Activated CD4-positive, CD25-positive, alpha-beta regulatory T cell treated with anti-CD3 and anti-CD28 coated beads, Interleukin-2, amount 50 U/mL, for 16 hours (primary cell): ENCODE measurements at regions not wholly inside any gene's neighbourhood (a gene's known extent, or its start where the extent isn't known, plus 50 kb on each side); places are given as distances from the start of the nearest gene placed in this dataset.

ENCODE experiments used
- DNase-seq: peaks from one replicate; pipeline ENCODE4 v3.0.0-alpha.2; 2020; ENCODE audit warnings: low read depth, low spot score

DNA sequence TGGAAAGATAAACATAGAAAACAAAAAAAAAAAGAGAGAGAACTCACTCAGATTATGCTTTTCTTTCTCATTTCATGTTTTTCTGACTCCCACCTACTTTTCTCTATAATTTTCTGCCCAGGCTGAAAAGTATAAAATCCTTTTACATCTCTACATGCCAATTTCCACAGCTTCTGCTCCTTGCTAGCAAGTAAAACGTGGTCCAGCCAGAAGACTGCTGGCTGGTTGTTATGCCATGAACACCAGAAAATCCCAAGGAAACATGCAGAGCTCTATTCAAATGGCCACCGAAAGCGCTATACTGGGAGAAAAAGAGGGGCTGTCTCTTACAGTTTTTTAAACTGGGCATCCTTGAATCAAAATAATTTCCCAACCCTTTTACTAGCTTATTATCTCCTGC is 512.8 kb upstream of the ID4 start:
- no peak for DNase-seq

DNA sequence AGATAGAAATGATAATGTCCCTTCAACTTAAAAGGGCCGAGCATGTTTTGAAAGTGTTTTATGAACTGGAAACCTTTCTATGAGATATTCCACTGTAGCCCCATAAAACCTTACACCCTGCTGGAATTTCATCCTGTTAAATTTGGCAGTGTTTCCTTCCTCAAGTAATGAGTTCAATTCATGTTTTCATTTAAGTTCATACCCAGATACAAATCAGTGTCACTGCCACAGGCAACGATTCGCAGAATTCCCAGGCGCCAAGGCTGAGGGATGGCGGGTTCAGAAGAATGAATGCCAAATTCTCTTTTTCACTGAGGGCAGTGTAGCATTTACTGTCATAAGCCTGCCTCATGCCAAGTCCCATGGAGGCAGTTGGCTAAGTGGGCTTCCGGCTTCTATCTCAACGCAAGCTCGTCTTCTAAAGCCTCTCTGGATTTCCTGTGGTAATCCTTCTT is 511.8 kb upstream of the ID4 start:
- no peak for DNase-seq

DNA sequence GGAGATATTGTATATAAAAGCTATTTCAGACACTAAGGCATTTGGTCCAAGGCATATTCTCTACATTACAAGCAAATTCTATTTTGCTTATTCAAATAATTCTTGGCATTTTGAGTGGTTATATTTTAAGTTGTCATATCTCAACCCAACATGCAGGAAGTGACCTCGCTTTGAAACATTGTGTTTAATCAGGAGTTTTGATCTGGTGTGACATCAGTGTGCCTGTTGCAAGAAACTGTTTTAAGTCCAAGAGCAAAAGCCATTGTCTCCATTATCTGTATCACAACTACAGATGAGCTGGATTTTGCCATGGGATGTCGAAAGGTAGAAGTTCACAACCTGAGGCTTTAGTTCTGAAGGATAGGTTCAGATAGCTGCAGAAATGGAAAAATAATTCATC is 509.9 kb upstream of the ID4 start:
- DNase-seq: no peak

DNA sequence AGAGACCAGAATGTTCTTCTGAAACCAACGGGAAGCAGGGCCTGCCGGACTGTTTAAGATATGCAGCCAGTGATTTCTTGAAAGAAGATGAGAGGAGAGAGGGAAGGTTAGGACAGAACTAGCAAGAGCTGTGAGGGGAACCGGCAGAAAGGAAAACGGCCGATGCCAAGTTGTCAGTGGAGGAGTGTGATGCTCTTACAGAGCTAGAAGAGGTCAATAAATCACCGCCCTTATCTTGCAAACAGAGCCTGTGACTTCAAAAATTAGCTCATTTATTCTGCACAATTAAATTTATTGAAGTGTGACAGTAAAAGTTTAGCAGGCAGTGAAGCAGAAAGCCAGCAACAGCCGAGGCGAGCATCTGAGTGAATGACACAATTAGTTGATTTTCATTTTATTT is 509.5 kb upstream of the ID4 start:
- no peak for DNase-seq

DNA sequence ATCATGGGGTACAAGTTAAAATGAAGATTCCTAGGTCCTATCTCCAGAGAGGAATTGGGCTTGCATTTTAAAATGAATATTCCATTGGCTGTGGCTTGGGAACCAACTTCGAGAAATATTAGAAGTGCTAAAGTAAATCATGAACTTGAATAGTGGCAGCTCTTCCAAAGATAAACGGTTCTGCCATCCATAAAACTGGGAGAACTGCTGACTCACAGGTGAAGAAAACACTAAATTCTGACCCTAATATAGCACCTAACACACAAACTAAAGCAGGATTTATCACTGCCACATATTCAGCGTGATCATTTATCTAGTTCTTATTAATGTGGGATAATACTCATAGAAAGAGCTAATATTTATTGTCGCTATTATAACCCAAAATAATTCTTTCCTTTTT is 508.1 kb upstream of the ID4 start:
- no peak for DNase-seq

DNA sequence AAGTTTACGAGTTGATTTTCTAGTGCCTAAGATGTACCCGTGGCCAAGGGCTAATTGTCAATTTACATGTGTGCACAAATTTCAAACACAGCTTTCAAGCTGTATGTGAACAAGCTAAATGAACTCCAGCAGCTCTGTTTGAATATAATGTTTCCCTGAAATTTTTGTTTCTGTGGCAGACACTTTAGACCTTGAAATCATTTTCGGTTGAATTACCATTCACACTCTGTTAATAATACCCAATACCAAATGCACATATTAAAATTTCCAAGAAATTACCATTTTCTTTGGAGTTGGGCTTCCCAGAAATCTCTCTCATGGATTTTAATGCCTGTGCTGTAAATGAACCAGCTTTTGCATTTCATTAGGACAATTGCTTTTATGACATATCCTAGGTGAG is 506.1 kb upstream of the ID4 start:
- DNase-seq: no peak

DNA sequence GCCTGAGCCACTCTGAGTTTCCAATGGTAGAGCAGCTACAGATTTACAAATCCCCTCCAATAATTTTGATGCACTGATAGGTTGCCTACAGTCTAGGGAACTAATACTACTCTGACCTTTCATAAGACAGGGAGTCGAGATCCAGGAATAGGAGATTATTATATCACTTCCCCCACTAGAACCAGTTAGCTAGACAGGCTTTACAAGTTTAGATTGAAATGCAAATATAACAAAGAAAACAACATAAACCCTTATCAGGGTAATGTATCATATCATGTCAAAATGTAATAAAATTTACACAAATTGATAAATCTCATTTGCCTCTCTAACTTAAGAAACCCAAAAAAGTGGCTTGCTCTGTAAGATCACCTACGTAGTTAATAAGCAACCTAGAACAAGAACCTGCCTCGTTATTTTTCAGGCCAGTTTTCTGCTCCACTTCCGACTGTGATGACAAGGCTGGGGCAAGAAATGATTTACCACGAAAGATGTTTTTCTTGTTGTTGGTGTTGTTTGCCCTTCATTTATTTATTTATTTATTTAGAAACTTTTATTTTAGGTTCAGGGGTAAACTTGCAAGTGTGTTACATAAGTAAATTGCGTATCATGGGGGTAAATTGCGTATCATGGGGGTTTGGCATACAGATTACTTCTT is 504.2 kb upstream of the ID4 start:
- no peak for DNase-seq

DNA sequence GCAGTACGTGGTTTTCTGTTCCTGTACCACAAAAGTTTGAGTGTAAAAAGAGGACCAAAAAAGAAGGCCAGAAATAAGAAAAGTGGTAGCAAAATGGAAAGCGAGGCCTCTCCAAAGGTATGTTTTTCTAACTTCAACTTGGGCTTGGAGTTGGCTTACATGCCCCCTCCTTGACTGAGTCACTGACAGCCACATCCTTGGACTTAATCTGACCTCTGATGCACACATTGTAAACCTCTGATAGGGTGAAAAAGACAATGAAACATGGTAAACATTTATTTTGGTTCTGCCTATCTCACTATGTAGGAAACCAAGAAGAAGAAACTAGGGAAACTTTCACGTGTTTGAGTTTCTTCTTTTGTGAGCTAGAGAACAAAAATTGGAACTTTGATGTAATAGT is 503.2 kb upstream of the ID4 start:
- DNase-seq: no peak

DNA sequence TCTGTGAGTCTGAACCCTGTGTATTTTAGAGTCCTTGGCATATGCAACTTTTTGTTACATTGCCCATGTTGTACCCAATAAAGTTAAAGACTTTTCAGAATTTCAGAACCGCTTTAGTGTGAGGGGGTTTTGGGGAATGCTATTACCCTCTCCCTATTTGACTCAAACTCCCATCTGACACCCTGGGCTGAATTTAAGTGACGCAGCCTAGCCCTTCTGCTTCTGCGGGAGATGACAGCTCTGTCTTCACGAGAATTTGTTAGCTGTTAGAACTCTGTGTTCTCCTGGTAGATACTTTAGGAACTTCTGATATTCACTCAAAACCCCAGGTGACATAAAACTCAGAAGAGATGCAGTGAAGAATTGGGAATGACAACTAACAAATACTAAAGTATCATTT is 500.6 kb upstream of the ID4 start:
- DNase-seq: no peak

DNA sequence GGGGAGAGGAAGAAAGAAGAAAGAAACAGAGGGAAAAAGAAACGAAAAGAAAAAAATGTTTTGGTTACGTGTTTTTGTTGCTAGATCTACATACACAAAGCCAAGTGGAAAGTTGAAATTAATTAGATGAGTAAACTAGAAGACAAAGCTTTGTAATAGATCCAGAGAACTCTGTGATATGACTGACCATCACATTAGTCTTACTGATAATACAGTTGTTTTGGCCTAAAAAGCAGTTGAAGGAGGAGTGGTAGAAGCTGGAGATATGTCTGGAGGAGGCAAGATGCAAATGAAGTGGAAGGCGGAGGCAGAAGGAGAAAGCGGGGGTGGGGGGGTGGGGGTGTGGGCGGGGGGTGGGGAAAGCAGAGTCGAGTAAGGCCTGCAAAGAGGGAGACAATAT is 500.1 kb upstream of the ID4 start:
- no peak for DNase-seq

DNA sequence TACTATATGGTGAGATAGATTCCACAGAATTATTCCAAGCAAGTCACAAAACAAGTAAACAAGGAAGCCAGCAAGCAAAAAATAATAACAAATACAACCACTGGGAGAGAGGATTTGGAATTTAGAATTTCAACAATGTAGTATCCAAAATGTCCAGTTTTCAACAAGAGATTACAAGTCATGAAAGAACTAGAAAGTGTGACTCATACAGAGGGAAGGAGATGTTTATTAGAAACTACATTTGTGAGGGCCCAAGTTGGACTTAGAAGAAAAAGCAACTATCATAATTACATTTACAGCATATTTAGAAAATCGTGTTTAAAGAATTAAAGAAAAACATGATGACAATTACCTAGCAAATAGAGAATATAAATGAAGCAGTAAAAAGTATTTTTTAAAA is 494.6 kb upstream of the ID4 start:
- DNase-seq: no peak

DNA sequence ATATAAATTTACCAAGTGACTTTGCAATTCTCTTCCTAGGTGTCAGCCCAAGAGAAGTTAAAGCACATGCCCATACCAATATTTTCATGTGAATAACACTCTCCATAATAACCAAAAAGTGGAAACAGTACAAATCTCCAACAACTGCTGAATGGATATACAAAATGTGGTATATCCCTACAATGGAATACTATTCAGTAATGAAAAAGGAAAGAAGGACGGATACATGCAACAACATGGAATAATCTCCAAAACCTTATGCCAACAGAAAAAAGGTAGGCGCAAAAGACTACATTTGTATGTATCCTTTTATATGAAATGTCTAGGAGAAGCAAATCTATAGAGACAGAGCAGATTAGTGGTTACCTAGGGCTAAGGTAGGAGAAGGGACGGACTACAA is 487.7 kb upstream of the ID4 start:
- DNase-seq: no peak

DNA sequence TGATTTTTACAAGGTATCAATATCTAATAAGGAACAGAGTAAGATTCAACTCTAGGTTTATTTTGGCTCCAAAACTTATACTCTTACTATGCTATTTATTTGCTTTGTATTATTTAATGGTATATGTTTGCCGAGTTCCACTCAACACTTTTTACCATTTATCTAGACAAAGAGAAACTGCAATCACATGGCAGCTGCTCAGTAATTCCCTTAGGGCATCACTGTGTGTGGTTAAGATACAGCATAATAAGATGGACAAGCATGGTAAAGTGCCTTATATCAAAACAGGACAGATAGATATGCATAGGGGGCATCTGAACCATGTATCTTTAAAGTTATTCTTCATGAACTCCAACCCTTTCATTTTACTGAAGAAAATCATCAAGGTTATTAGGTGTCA is 483.0 kb upstream of the ID4 start:
- DNase-seq: no peak

DNA sequence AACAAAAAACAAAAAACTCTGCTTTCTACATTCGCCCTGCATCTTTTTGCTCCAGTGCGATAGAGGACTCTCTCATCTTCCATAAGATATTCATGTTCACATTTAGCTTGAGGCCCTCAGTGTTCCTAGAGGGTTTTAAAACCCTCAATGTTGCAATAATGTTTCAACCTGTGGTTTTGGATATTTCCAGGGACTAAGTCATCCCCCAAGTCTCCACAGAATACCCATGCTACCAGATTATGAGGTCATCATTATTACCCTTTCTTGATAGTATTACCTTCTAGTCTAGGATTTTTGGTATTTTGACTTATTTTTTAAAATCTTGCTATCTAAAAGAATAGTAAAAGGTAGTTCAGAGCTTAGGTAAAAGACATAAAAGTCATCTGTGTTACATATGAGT is 480.5 kb upstream of the ID4 start:
- DNase-seq: no peak

DNA sequence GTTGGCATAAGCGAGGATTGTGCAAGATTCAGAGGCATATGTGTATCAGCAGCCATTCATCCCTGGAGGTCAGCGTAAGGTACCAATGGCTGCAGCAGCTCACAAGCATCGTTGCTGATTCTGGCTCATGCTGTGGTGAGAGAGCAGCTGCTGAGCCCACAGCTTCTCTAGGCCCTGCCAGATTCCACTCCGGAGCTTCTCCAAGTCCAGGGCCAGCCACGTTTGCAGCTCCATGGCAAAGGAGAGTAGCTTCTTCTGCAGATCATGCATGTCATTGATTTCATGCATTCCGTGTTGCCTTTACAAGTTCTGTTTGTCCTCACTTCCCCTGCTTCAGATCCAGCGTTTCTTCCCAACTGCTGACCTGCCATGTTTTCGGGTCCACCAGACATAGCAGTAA is 474.8 kb upstream of the ID4 start:
- DNase-seq: no peak

DNA sequence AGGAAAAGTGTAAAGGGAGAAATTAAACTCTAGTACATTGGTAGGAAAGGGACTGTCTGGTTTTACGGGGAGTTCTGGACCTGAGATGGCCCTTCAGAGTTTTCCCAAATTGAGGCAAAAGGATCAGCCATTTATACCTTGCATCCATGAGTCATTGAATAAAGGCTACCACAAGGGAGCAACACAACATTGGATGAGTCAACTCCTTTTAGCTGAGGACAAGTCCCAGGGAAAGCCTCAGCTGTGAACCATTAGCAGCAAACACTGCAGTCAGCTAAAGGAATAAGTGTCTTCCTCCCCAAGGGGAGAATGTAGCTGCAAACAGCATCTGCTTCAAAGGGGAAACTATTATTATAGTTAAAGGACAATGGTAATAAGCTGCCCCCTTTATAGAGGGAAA is 468.7 kb upstream of the ID4 start:
- no peak for DNase-seq

DNA sequence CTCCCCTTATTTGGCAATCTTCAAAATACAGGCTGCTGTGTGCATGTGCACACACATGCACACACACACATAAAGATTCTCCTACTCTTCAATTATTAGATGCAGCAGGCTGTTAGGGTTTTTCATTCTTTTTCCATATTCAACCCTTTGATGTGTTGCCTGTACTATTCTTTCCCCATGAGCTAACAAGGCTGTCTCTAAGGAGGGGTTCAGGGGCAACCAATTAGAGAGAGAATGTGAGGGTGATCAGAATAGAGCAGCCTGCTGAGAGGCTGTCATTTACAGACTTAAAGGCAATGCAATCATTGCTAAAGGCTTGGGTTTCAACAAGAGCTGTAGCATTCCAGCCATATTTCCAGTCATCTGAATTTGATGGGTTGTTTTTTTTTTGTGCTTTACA is 467.4 kb upstream of the ID4 start:
- DNase-seq: no peak

DNA sequence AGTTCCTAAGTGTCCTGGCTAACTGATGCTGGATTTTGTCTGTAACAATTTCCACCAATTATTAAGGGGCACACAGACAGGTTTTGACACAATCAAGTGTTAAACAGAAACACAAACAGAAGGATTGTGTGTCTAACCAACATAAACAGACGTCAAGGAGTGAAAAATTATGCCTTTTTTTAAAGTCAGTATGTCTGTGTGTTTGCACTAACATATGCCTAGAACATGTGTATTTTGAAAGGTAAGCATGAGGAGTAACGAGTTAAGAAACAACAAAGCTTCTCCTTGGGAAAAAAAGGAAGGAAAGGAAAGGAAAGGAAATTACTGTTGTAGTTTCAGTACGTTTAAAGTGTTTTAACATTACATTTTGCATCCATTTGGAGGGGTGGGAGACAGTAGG is 466.3 kb upstream of the ID4 start:
- no peak for DNase-seq

DNA sequence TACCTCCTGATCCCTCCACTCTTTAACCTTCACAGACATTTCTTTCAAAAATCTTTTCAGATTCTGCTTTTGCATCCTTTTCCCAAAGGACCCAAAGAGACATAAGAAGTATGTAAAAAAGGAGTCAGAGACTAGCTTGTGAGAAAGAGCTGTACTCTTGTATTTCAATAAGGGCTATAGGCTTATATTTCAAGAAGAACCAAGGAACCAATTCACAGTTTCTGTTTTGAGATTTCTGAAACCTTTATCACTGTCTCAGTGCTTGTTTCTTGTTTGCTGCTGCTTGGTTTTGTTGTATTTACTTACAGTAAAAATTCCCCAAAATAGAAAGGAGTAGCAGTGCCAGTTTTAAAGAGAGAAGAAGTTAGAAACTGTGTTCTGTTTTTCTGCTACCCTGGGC is 461.6 kb upstream of the ID4 start:
- no peak for DNase-seq

DNA sequence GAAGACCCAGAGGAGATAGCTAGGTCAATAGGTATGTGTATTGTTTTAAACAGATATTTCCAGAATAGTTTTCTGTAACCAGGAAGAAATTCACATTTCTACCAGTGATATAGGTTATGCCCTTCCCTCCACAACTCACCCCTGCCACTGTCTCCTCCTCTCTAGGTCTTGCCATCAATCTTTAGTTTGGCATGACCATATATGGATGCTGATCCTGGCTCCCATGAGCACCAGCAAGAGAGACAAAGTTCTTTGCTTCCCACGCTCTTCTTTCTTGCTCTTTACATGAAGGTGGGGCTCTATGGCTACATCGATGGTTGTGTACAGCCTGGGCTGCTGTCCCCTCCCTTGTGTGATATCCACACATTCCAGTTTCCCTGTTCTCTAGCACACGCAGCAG is 459.4 kb upstream of the ID4 start:
- no peak for DNase-seq

DNA sequence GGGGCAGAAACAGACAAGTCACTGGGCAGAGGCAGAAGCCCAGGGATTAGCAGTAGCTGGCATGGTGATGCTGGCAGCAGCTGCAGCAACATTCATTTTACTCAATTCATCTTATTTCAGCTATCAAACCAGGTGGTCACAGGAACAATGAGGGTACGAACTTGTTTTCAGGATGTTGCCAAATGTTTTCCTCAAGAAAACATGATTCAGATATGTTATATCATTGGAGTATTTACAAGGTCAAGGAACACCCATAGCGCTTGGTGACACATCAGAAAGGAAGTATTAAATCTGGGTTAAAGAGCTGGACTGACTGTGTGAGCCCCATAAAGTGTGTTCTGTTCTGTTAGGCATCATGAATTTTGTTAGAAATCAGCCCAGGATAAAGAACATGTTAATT is 456.9 kb upstream of the ID4 start:
- DNase-seq: no peak

DNA sequence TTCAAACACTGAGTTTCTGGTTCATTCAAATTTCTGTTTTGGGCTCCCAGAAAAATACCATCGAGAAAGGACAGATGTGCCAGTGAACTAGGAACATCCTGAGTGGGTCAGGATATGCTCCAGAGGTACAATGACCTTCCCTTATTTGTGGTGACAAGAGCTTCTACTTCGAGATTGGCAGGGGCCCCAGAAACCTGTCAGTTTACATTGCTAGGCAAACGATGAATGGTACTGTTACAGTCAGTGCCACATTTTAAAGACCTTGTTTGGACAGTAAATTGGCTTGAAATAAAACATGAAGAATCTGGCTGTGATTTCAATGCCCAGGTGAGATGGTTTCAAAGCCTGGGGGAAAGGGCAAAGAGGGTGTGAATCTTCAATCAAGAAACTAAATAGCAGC is 454.5 kb upstream of the ID4 start:
- no peak for DNase-seq

DNA sequence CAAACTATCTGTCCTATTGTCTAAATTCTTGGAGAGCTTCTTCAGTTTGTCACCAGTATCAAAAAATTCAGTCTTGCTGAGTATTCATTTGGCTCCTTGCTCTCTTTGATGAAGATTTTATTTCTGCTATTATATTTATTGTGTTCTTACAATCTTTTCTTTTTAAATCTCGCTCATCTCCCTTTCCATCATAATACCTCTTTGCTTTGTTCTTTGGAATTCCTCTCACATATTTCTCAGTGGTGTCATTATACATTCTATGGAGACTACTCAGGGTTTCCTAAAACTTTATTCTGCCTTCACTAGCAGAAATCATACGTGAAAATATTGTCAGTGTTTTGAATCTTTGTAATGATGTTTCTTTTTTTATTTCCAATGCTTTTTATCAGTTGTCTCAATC is 445.2 kb upstream of the ID4 start:
- DNase-seq: no peak

DNA sequence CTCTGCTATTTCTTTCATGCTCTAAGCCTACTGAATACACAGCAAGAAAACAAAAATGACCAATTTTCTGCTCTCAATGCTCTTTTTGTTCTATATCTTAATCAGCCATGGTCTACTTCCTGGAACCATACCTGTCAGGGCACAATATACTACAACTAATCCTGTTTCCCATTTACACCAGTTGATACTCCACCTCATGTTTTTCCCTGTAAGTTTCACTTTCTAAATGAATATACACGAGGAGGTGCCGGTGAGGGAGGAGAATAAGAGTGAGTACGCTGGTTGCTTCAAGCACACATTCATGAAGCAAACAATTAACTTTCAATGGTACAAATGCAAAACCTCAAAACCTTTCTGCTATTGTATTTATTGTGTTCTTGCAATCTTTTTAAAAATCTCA is 443.1 kb upstream of the ID4 start:
- DNase-seq: no peak

DNA sequence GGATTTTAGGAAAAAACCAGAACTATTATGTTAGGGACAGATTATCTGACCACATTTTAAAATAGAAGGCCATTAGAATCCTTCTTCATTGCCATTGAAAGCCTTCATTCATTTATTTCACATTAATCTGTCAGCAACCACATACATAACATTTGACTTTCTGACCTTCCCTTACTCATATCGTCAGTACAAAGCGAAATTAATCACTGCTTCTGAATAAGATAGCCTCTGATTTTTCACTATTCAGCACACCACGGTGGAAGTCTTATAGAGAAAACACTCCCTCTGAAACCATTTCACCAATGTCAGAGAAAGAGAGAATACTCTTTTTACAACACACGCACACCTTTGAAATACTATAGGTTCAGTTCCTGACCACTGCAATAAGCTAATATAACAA is 442.5 kb upstream of the ID4 start:
- no peak for DNase-seq
